Keratinocyte (primary cell): ENCODE measurements at regions not wholly inside any gene's neighbourhood (a gene's known extent, or its start where the extent isn't known, plus 50 kb on each side); places are given as distances from the start of the nearest gene placed in this dataset.

Experiments used
- DNase-seq: peaks from one replicate; pipeline ENCODE4 v3.0.0-alpha.2; 2011; ENCODE audit warnings: low read depth, missing footprints, low spot score
- FAIRE-seq: peaks from 2 replicates; lab custom pipeline; 2011; peaks lifted over from hg19 to GRCh38; lab: Jason Lieb, UNC
- H2AFZ ChIP-seq: 2 replicates; pipeline ENCODE4 v1.6.0; 2012; ENCODE audit warnings: low read length, control low read depth, inconsistent platforms; ENCODE audit not compliant: control insufficient read depth
- H3K27ac ChIP-seq: 2 replicates; pipeline ENCODE4 v1.5.1; 2011; ENCODE audit warnings: low read length; ENCODE audit not compliant: control insufficient read depth, insufficient read depth
- H3K27me3 ChIP-seq: 3 replicates; pipeline ENCODE4 v1.6.0; 2011; ENCODE audit warnings: low read length; ENCODE audit not compliant: control insufficient read depth, insufficient read depth; ENCODE audit errors: extremely low read depth
- H3K36me3 ChIP-seq, 2 experiments: 2 replicates in 1 of 2; 3 replicates in 1 of 2; pipeline ENCODE4 v1.5.1; 2011; ENCODE audit warnings: low read length in 2 of 2, mild to moderate bottlenecking in 1 of 2; ENCODE audit not compliant: control insufficient read depth in 2 of 2, insufficient read depth in 2 of 2; ENCODE audit errors: extremely low read depth in 1 of 2
- H3K4me1 ChIP-seq: 3 replicates; pipeline ENCODE4 v1.5.1; 2011; ENCODE audit warnings: low read length; ENCODE audit not compliant: control insufficient read depth, insufficient read depth; ENCODE audit errors: extremely low read depth
- H3K4me2 ChIP-seq: 3 replicates; pipeline ENCODE4 v1.6.0; 2011; ENCODE audit warnings: low read depth, low read length; ENCODE audit not compliant: control insufficient read depth, insufficient read depth; ENCODE audit errors: extremely low read depth
- H3K4me3 ChIP-seq, 3 experiments: fragments of 200-600 bp in 1 of 3; sonication (generic) in 1 of 3; 2 replicates in 2 of 3; 3 replicates in 1 of 3; pipeline ENCODE4 v1.5.1; 2011 to 2016; ENCODE audit warnings: low read length in 3 of 3, mild to moderate bottlenecking in 3 of 3, control low read depth in 2 of 3, inconsistent platforms in 1 of 3, low read depth in 1 of 3, mixed read lengths in 1 of 3, mixed run types in 1 of 3, moderate library complexity in 1 of 3; ENCODE audit not compliant: control insufficient read depth in 2 of 3, insufficient read depth in 2 of 3; ENCODE audit errors: extremely low read depth in 1 of 3
- H3K79me2 ChIP-seq: 2 replicates; pipeline ENCODE4 v1.6.0; 2012; ENCODE audit warnings: low read length; ENCODE audit not compliant: control insufficient read depth, insufficient read depth
- H3K9ac ChIP-seq: 3 replicates; pipeline ENCODE4 v1.6.0; 2011; ENCODE audit warnings: low read length; ENCODE audit not compliant: control insufficient read depth, insufficient read depth; ENCODE audit errors: extremely low read depth
- H3K9me1 ChIP-seq: 3 replicates; pipeline ENCODE4 v1.6.0; 2011; ENCODE audit warnings: low read length; ENCODE audit not compliant: control insufficient read depth, insufficient read depth; ENCODE audit errors: extremely low read depth
- H3K9me3 ChIP-seq: 2 replicates; pipeline ENCODE4 v1.5.1; 2012; ENCODE audit warnings: low read depth, low read length; ENCODE audit not compliant: control insufficient read depth
- H4K20me1 ChIP-seq: 3 replicates; pipeline ENCODE4 v1.6.0; 2011; ENCODE audit warnings: low read length; ENCODE audit not compliant: control insufficient read depth, insufficient read depth; ENCODE audit errors: extremely low read depth
- EZH2 ChIP-seq: IDR thresholded peaks from one replicate; pipeline ENCODE4 v1.6.1; 2012; ENCODE audit warnings: inconsistent platforms, mild to moderate bottlenecking, low read length, moderate library complexity
- dilution Hi-C: fragments of 300-500 bp; cut with MboI; formaldehyde crosslinking; loops from one replicate; pipeline ENCODE4 v1.7.0; 2020; ENCODE audit warnings: low sequenced_read_pairs; ENCODE audit not compliant: extremely low pct_ligation_motif_present
- TF ChIP-seq, protein P1 (sequence below), 3 experiments: IDR thresholded peaks in 1 of 3; conservative IDR thresholded peaks in 1 of 3; optimal IDR thresholded peaks in 1 of 3; 2 replicates in 2 of 3; 3 replicates in 1 of 3; pipeline versions ENCODE3 to v1.5.1; 2011; ENCODE audit warnings: low read length in 3 of 3, mild to moderate bottlenecking in 3 of 3, moderate library complexity in 2 of 3, control low read depth in 1 of 3, inconsistent platforms in 1 of 3; ENCODE audit not compliant: insufficient read depth in 2 of 3; ENCODE audit errors: extremely low read depth in 1 of 3

DNA sequence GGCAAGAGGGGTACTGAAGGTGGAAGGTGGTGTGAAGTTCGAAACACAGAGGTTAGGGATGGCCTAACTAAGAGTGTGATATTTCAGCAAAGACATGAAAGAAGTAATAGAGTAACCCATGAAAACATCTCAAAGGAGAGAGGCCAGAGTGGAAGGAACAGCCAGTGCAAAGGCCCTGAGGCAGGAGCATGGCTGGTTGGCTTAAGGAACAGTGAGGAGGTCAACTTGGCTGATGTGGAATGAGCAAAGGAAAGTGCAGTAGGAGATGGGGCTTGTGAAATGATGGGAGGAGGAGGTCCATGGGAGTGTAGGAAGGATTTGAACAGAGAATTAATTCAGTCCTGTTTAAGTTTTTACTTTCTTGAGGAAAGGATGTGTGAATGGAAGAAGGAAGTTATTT, 178.3 kb upstream of the ZNF608 start:
- Histone ChIP-seq H3K9ac (no peak overlapping the region), H3K4me1 (peaks cover 7% of the 10 kb centered on the region), H3K4me2 (no peak overlapping the region), H3K36me3 (no peaks in the 10 kb centered on the region), H2AFZ (no peak overlapping the region), H3K79me2 (no peaks in the 10 kb centered on the region), H3K9me1 (no peaks in the 10 kb centered on the region), H3K4me3 (no peak overlapping the region), H4K20me1 (no peaks in the 10 kb centered on the region), H3K27me3 (no peaks in the 10 kb centered on the region), H3K27ac (no peak overlapping the region), H3K9me3 (no peaks in the 10 kb centered on the region)
- FAIRE-seq (no peak), DNase-seq (no peak)
- dilution Hi-C loops, result no loop called here
- no peak for TF ChIP-seq EZH2
- TF ChIP-seq, protein P1, sequence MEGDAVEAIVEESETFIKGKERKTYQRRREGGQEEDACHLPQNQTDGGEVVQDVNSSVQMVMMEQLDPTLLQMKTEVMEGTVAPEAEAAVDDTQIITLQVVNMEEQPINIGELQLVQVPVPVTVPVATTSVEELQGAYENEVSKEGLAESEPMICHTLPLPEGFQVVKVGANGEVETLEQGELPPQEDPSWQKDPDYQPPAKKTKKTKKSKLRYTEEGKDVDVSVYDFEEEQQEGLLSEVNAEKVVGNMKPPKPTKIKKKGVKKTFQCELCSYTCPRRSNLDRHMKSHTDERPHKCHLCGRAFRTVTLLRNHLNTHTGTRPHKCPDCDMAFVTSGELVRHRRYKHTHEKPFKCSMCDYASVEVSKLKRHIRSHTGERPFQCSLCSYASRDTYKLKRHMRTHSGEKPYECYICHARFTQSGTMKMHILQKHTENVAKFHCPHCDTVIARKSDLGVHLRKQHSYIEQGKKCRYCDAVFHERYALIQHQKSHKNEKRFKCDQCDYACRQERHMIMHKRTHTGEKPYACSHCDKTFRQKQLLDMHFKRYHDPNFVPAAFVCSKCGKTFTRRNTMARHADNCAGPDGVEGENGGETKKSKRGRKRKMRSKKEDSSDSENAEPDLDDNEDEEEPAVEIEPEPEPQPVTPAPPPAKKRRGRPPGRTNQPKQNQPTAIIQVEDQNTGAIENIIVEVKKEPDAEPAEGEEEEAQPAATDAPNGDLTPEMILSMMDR (optimal IDR thresholded peaks at IDR 0.05 in 1 of 3, IDR thresholded peaks at IDR 0.05 in 1 of 3, conservative IDR thresholded peaks at IDR 0.05 in 1 of 3; ENCODE audit: extremely low read depth in 1 of 3, insufficient read depth in 2 of 3, low read length in 3 of 3), result no peak

DNA sequence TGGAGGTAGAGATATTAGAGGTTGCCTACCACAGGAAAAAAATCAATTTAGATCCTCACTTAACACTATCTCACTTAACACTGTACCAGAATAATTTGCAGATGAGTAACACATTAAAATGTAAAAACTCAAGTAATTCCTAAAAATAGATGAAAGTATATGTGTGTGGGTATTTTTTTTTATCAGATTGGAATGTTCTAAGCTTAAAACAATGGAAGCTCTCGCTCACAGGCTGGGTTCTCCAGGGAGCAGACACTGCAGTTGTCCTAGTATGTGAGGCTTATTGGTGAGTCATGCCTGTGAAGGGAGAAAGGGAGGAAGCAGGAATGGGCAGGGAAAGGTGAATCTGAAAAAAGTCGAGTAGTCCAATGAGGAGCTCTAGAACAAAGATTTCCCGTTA, 181.3 kb upstream of the ZNF608 start:
- H4K20me1 ChIP-seq, result no peaks in the 10 kb centered on the region
- H3K27ac ChIP-seq, result no peak overlapping the region
- DNase-seq (no peak), FAIRE-seq (no peak)
- H3K9ac ChIP-seq, result no peak overlapping the region
- no peak overlapping the region for H3K4me2 ChIP-seq
- no peaks in the 10 kb centered on the region for H3K79me2 ChIP-seq
- no peaks in the 10 kb centered on the region for H3K36me3 ChIP-seq
- no peak overlapping the region for H3K4me3 ChIP-seq
- H2AFZ ChIP-seq, result no peak overlapping the region
- H3K4me1 ChIP-seq, result peaks cover 4% of the 10 kb centered on the region
- dilution Hi-C loops, result no loop called here
- no peaks in the 10 kb centered on the region for H3K9me1 ChIP-seq
- H3K9me3 ChIP-seq, result no peaks in the 10 kb centered on the region
- no peaks in the 10 kb centered on the region for H3K27me3 ChIP-seq
- TF ChIP-seq, protein P1 (optimal IDR thresholded peaks at IDR 0.05 in 1 of 3, IDR thresholded peaks at IDR 0.05 in 1 of 3, conservative IDR thresholded peaks at IDR 0.05 in 1 of 3; ENCODE audit: extremely low read depth in 1 of 3, insufficient read depth in 2 of 3, low read length in 3 of 3), result no peak
- TF ChIP-seq EZH2, result no peak
